Caco-2 (cell line): ENCODE measurements at regions not wholly inside any gene's neighbourhood (a gene's known extent, or its start where the extent isn't known, plus 50 kb on each side); places are given as distances from the start of the nearest gene placed in this dataset.

Source experiments
- BruUV-seq: library from RNA; stranded (reverse); fragments of 400-500 nt; replicated peaks from 2 replicates; lab custom pipeline; 2021; lab: Mats Ljungman, UMichigan
- CTCF ChIA-PET: fragments of 300-600 bp; sonication (Branson Sonifier 250); formaldehyde crosslinking; loops from one replicate; lab custom pipeline; 2022; ENCODE audit warnings: antibody characterized with exemption; lab: Charles Lee
- POLR2A ChIA-PET: fragments of 300-600 bp; sonication (Branson Sonifier 250); formaldehyde crosslinking; loops from one replicate; lab custom pipeline; 2022; ENCODE audit warnings: antibody characterized with exemption; lab: Charles Lee
- DNase-seq, 2 experiments: peaks; one replicate each; pipeline versions ENCODE4 v3.0.0 to v3.0.0-alpha.2; 2020 to 2022
- H3K27me3 ChIP-seq: replicated peaks from 2 replicates; pipeline ENCODE4 v1.6.0; 2011; ENCODE audit warnings: low read length; ENCODE audit not compliant: control insufficient read depth, insufficient read depth
- H3K36me3 ChIP-seq: 2 replicates; pipeline ENCODE4 v1.5.1; 2011; ENCODE audit warnings: low read length; ENCODE audit not compliant: control insufficient read depth, insufficient read depth
- H3K4me1 ChIP-seq: fragments of 250-450 bp; sonication (Bioruptor Pico); 2 replicates; pipeline ENCODE4 v1.5.1; 2020; ENCODE audit warnings: mild to moderate bottlenecking
- H3K4me3 ChIP-seq: 2 replicates; pipeline ENCODE4 v1.5.1; 2011; ENCODE audit warnings: low read depth, mild to moderate bottlenecking, control low read depth, low read length
- H3K9me3 ChIP-seq: fragments of 250-450 bp; sonication (Bioruptor Pico); 2 replicates; pipeline ENCODE4 v1.5.1; 2020; ENCODE audit warnings: mild to moderate bottlenecking, moderate library complexity
- H3K27ac Mint-ChIP-seq: one replicate; pipeline ENCODE4 v1.8.0; 2022; ENCODE audit warnings: mixed read lengths; ENCODE audit not compliant: unreplicated experiment
- H3K27me3 Mint-ChIP-seq: one replicate; pipeline ENCODE4 v1.8.0; 2022; ENCODE audit warnings: mixed read lengths; ENCODE audit not compliant: insufficient read depth, unreplicated experiment
- H3K36me3 Mint-ChIP-seq: one replicate; pipeline ENCODE4 v1.8.0; 2022; ENCODE audit warnings: mild to moderate bottlenecking, mixed read lengths; ENCODE audit not compliant: insufficient read depth, unreplicated experiment
- H3K4me1 Mint-ChIP-seq: one replicate; pipeline ENCODE4 v1.8.0; 2022; ENCODE audit warnings: low read depth, mixed read lengths; ENCODE audit not compliant: unreplicated experiment
- H3K4me3 Mint-ChIP-seq: one replicate; pipeline ENCODE4 v1.8.0; 2022; ENCODE audit warnings: mild to moderate bottlenecking, moderate library complexity, mixed read lengths; ENCODE audit not compliant: unreplicated experiment
- H3K9me3 Mint-ChIP-seq: one replicate; pipeline ENCODE4 v1.8.0; 2022; ENCODE audit warnings: mixed read lengths; ENCODE audit not compliant: unreplicated experiment
- intact Hi-C: fragments of 100-400 bp; cut with micrococcal nuclease; formaldehyde crosslinking; loops from one replicate; pipeline ENCODE4 v1.10.0; 2022; ENCODE audit not compliant: unreplicated experiment
- TF ChIP-seq, protein P1 (sequence below), 2 experiments: fragments of 200-600 bp in 1 of 2; IDR thresholded peaks; 1 replicate in 1 of 2; 2 replicates in 1 of 2; pipeline versions ENCODE4 v1.5.1 to v1.8.0; 2011 to 2022; ENCODE audit warnings: antibody characterized with exemption in 1 of 2, control low read depth in 1 of 2, inconsistent platforms in 1 of 2, low read depth in 1 of 2, low read length in 1 of 2, mild to moderate bottlenecking in 1 of 2, moderate library complexity in 1 of 2; ENCODE audit not compliant: insufficient read depth in 1 of 2, severe bottlenecking in 1 of 2, unreplicated experiment in 1 of 2

- DNase-seq, result no peak
- POLR2A ChIA-PET, result no interaction called here
- Histone ChIP-seq H3K36me3 (no peaks in the 10 kb centered on the region), H3K4me1 (peaks cover 14% of the 10 kb centered on the region), H3K27me3 (no peaks in the 10 kb centered on the region), H3K4me3 (no peak overlapping the region), H3K9me3 (no peaks in the 10 kb centered on the region)
- H3K27me3 Mint-ChIP-seq, result no peaks in the 10 kb centered on the region
- peaks cover 9% of the 10 kb centered on the region for H3K4me1 Mint-ChIP-seq
- H3K27ac Mint-ChIP-seq, result no peak overlapping the region
- H3K9me3 Mint-ChIP-seq, result no peaks in the 10 kb centered on the region
- CTCF ChIA-PET, result no interaction called here
- BruUV-seq, result no TSS peak
- no peaks in the 10 kb centered on the region for H3K36me3 Mint-ChIP-seq
- H3K4me3 Mint-ChIP-seq, result no peak overlapping the region
- intact Hi-C loops, result loop anchor here (5.0 kb wide), 1 partner anchor 75 kb away; no protein-coding TSS in a partner anchor
- TF ChIP-seq, protein P1, sequence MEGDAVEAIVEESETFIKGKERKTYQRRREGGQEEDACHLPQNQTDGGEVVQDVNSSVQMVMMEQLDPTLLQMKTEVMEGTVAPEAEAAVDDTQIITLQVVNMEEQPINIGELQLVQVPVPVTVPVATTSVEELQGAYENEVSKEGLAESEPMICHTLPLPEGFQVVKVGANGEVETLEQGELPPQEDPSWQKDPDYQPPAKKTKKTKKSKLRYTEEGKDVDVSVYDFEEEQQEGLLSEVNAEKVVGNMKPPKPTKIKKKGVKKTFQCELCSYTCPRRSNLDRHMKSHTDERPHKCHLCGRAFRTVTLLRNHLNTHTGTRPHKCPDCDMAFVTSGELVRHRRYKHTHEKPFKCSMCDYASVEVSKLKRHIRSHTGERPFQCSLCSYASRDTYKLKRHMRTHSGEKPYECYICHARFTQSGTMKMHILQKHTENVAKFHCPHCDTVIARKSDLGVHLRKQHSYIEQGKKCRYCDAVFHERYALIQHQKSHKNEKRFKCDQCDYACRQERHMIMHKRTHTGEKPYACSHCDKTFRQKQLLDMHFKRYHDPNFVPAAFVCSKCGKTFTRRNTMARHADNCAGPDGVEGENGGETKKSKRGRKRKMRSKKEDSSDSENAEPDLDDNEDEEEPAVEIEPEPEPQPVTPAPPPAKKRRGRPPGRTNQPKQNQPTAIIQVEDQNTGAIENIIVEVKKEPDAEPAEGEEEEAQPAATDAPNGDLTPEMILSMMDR (IDR thresholded peaks at IDR 0.05; ENCODE audit: insufficient read depth in 1 of 2, low read depth in 1 of 2, low read length in 1 of 2, severe bottlenecking in 1 of 2, unreplicated experiment in 1 of 2), result no peak
These were observed 58.2 kb upstream of the FAM9C start for GRCh38 chrX:13102636-13103035.

DNA sequence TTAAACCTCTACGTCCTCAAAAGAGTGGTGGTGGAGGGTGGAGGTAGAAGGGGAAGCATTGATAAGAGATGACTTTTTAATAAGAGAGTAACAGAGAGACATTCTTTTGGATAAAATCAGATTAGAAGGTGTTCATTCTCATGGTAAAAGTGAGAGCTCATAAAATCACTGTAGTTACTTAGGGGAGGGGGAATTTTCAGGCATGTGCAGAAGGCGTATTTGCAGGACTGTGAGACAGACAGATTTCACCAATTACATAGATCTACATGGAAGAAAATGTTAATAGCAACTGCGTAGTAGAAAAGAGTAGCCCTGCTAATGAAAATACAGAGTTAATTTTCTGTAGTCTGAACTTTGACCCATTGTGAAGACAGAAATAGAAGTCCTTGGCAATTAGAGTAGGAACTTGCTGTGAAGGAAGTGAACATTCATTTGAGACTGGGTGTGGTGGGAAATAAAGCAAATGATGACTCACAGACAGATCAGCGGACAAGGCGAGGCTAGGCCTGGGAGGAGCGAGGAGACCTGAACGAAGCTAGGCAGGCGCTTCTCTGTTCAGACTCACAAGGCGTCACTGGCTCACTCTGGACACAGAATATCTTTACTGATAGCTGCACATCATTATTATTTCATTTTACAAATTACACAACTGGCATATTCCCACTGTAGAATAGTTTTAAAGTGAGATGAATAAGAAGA lies 57.2 kb upstream of the FAM9C start:
- H3K9me3 ChIP-seq, result no peaks in the 10 kb centered on the region
- no peaks in the 10 kb centered on the region for H3K36me3 Mint-ChIP-seq
- DNase-seq, result peak; percentile 21 to 50
- H3K27me3 Mint-ChIP-seq, result no peaks in the 10 kb centered on the region
- TF ChIP-seq, protein P1 (IDR thresholded peaks at IDR 0.05; ENCODE audit: insufficient read depth in 1 of 2, low read depth in 1 of 2, low read length in 1 of 2, severe bottlenecking in 1 of 2, unreplicated experiment in 1 of 2), result no peak
- H3K27me3 ChIP-seq, result no peaks in the 10 kb centered on the region
- intact Hi-C loops, result loop anchor here (5.0 kb wide), 1 partner anchor 74 kb away; no protein-coding TSS in a partner anchor
- peaks cover 14% of the 10 kb centered on the region for H3K4me1 ChIP-seq
- peak overlapping the region; percentile 47 for H3K4me3 Mint-ChIP-seq
- POLR2A ChIA-PET, result no interaction called here
- BruUV-seq, result no TSS peak
- CTCF ChIA-PET, result no interaction called here
- no peaks in the 10 kb centered on the region for H3K9me3 Mint-ChIP-seq
- peak overlapping the region; percentile 61 for H3K27ac Mint-ChIP-seq
- H3K36me3 ChIP-seq, result no peaks in the 10 kb centered on the region
- peaks cover 9% of the 10 kb centered on the region for H3K4me1 Mint-ChIP-seq
- no peak overlapping the region for H3K4me3 ChIP-seq

DNA sequence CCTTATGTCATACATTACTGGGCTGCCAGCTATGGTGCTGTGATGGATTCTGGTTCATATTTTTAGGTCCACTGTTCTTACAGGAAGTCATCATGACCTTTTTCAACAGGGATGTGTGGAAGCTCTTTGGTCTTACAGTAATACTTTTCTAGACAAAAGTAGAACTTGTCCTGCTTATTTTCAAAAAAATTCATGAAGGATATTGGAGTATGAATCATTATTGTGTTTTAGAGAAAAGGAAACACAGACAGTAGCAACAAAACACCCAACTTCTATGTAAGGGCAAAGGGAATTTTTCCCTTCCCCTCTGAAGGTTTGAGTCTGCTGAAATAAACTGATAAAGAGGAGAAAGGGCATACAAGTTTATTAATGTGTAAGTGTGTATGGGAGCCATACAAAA lies 54.7 kb upstream of the FAM9C start:
- ChIA-PET CTCF (no interaction called here), POLR2A (no interaction called here)
- Mint-ChIP-seq H3K9me3 (no peaks in the 10 kb centered on the region), H3K36me3 (no peaks in the 10 kb centered on the region), H3K4me1 (peaks cover 9% of the 10 kb centered on the region), H3K4me3 (no peak overlapping the region), H3K27me3 (no peaks in the 10 kb centered on the region), H3K27ac (no peak overlapping the region)
- Histone ChIP-seq H3K9me3 (no peaks in the 10 kb centered on the region), H3K36me3 (no peaks in the 10 kb centered on the region), H3K4me1 (peaks cover 14% of the 10 kb centered on the region), H3K4me3 (no peak overlapping the region), H3K27me3 (no peaks in the 10 kb centered on the region)
- intact Hi-C loops, result loop anchor here (10.0 kb wide), 1 partner anchor 124 kb away; the partner anchor contains the start of gene TMSB4X
- TF ChIP-seq, protein P1 (IDR thresholded peaks at IDR 0.05; ENCODE audit: insufficient read depth in 1 of 2, low read depth in 1 of 2, low read length in 1 of 2, severe bottlenecking in 1 of 2, unreplicated experiment in 1 of 2), result no peak
- DNase-seq, result no peak
- no TSS peak for BruUV-seq
